ENCODE measurements at regions not wholly inside any gene's neighbourhood (a gene's known extent, or its start where the extent isn't known, plus 50 kb on each side); places are given as distances from the start of the nearest gene placed in this dataset.

GRCh38 chr13:50512474-50513299 lies 330.8 kb downstream of the DLEU7 start:
- no peak for FAIRE-seq

GRCh38 chr13:50513300-50513877 lies 330.1 kb downstream of the DLEU7 start:
- FAIRE-seq, result peak; percentile 24

DNA sequence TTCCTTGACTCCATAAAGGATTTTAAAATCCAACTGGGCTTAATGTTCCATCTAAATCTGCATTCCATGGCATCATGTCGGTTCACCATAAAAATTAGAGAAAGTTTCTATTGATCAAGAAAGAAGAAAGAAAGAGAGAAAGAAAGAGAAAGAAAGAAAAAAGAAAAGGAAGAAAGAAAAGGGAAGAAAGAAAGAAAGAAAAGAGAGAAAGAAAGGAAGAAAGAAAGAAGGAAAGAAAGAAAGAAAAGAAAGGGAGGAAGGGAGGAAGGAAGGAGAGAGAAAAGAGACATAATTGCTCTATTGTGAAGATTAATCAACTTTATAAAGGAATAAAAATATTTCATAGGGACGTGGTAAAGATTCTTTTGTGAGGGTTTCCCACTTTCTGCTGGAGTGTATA lies 329.2 kb downstream of the DLEU7 start:
- no peak for FAIRE-seq

DNA sequence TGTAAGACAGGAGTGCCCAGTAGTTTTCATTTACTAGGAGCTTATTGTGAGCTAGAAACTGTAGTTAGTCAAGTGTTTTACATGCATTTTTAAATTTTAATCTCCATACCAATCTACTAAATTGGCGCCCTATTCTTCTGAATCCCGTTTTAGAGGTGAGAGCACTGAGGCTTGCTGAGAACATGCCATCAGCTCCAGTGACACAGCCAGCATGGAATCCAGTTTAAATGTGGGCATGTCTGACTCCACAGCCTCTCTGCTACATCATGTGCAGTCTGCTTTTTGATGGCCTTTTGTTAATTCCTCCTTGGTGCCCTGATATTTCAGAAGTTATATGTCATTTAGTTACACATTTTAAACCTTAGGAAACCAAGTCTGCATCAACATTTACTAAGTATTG lies 325.4 kb downstream of the DLEU7 start:
- no peak for FAIRE-seq

GRCh38 chr13:50518781-50519201 lies 324.7 kb downstream of the DLEU7 start:
- no peak for FAIRE-seq

GRCh38 chr13:50519866-50520265 lies 323.6 kb downstream of the DLEU7 start:
- FAIRE-seq, result no peak

DNA sequence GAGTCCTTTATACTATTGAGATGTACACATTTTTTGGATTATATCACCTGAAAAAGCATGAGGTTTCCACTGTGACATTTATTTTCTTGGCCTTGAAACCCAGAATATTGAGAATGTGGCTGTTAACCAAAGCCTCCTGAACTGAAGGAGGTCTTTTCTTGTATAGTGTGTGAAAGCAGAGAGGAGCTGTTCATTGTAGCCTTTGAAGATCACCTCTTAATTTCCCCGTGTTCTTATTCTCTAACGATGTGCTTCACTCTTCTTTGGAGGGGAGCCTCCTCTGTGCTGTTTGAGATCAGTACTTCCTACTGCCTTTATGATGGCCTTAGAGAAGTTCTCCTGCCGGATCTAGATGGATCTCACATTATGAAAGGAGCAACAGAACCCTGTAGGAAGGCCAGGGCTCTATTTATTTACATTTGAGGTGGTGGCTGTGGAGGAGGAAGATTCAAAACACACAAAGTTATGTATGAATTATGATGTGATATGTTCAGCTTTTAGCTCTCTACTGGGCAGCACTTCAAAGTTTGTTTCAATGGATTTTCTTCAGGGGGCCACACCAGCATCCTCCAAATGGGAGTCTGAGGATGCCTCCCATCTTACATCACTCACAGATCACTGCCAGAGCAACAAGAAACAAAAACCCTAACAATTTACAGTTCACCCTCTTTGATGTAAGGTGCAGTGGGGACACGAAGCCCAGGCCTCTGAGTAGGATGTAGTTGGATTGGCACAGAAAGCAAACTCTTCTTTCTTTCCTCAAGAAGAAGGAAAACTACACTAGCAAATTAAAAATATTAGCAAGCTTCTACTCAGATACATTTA lies 322.3 kb downstream of the DLEU7 start:
- FAIRE-seq, result no peak

DNA sequence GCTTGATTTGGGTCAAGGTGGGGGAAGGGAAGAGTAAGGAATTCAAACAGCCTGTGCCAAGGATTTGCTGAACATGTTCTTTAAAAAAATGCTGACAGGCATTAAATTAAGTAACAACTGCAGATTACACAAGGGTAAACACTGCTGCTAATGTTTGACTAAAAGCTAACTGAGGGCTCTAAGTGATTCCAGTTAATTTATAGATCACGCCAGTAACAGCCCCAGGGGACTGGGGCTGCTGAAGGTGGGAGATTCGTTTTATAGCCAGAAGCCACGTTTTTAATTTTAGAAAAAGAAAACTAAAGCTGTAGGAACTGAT lies 321.7 kb downstream of the DLEU7 start:
- no peak for FAIRE-seq

- no peak for FAIRE-seq
Observed at GRCh38 chr13:50522506-50522905, 321.0 kb downstream of the DLEU7 start.

DNA sequence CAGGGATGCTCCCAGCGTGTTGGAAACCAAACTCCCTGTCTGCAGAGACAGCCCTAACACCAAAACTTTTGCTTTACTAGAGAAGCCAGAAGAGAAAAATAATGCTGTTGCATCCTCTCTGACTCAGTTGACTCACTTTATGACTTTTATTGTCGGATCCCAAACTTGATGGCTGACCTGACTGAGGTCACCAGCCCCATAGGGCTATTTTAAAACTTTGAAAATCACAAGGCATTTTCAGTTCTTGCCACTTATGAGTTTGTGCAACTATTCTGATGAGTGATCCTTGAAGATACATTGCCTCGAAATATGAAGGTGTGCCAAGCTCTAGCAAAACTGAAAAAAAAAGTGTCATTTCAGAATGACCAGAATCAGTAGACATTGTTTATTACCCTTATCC lies 320.2 kb downstream of the DLEU7 start:
- FAIRE-seq, result no peak

DNA sequence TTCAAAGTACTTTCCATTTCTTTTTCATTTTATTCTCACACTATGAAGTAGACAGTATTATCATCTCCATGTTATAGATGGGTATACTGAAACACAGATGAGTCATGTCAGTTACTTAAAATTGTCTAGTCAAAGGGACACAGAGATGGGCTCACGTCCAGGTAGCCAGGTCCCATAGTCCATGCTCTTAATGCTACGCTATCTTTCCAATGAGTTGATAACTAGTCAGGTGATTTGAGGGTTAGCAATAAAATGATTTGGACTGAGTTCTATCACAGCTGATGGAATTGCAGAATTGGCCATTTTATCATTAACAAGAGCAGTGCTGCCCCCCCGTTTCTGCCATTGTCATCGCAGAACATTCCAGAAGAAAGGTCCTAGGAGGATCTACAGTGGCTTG lies 318.9 kb downstream of the DLEU7 start:
- no peak for FAIRE-seq

- no peak for FAIRE-seq
Observed at GRCh38 chr13:50526661-50527071, 316.8 kb downstream of the DLEU7 start.

GRCh38 chr13:50527188-50527587 lies 316.3 kb downstream of the DLEU7 start:
- no peak for FAIRE-seq

- FAIRE-seq, result no peak
Observed at GRCh38 chr13:50527612-50528509, 315.6 kb downstream of the DLEU7 start.

DNA sequence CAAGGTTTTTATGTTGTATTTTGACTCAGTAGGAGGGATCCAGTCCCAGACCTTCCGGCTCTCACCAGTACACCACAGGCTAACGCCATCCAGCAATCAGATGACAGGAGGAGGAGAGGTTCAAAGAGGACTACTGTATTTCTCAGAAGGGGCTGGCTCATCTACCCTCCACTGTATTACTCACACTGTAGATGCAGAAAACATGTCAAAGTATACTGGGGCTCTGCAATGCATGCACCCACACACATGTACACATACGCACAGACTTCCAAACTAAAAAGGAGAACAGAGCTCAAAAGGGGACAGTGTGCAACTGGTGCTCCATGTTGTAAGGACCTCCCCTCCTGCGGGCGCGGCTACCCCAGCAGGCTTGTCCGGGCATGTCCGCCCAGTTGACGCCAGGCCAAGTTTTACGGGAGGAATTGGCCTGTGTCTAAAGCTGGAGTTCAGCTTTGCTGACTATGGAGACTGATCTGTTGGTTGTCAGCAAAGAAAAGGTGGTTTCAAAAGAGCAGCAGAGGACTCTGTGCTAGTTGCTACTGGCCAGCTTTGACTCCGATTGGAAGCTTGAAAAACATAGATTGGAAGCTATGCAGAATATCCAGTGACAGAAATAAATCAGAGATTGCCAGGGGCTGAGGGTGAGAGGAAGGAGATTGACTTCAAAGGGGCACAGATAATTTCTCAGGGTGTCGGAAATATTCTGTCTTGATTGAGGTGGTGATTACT lies 314.2 kb downstream of the DLEU7 start:
- FAIRE-seq, result no peak

GRCh38 chr13:50531917-50532899 lies 311.3 kb downstream of the DLEU7 start:
- FAIRE-seq, result no peak

GRCh38 chr13:50535050-50535449 lies 308.4 kb downstream of the DLEU7 start:
- FAIRE-seq, result no peak

DNA sequence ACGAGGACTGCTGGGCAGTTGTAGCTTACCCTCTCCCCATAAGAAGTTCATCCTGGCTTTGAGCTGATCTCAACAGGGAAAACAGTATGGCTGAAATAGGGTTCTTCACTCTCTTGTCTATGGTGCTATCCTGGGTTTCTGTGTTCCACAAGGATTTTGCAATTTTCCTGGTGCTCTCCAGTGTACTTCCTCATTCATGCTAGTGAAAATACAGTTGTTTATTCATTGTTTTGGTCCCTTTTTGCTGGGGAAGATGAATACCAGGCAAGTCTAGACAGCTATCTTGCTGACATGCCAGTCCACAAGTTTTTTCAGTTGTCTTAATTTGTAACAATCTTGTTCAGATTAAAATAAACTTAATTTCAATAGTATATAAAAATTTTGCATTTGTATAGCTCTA lies 306.5 kb downstream of the DLEU7 start:
- no peak for FAIRE-seq

DNA sequence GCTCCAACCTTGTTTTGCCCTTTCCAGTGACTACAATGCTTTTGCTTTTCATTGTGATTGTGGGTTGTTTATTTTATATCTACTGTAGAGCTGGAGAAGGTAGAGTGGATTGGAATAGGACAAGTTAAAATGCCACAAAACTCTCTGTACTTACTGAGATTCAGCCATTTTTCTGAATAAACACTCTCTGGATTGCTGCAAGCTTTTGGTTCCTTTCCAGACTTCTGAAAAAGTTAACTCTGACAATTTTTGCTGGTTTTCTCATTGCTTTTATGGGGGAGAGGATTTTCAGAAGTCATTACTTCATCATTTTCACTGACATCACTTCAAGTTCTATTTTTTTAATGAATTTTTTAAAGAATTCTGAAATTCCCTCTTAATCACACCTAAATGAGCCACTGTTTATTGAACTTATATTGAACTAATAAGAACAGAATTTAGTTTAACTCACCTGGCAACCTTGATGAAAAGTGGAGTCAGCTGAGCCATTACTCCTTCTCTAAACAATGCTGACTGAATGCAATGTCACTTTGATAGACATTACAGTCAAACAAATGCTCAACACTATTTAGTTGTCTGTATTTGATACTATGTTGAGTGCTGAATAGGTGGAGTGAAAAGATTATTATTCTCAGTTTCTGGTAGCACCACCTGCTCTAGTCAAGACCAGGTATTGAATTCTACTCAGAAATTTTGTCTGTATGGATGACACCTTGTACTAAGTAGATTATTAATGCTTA lies 303.5 kb downstream of the DLEU7 start:
- no peak for FAIRE-seq

GRCh38 chr13:50543141-50543540 lies 300.4 kb downstream of the DLEU7 start:
- no peak for FAIRE-seq
